ENCODE measurements at regions not wholly inside any gene's neighbourhood (a gene's known extent, or its start where the extent isn't known, plus 50 kb on each side); places are given as distances from the start of the nearest gene placed in this dataset.

- DNase-seq = no peak
- H3K9me3 ChIP-seq (replicated peaks in 1 of 3) = no peaks in the 10 kb centered on the region
- TF ChIP-seq POLR2A (IDR thresholded peaks at IDR 0.05) (no peak), CTCF (IDR thresholded peaks at IDR 0.05) (no peak)
- H3K27ac ChIP-seq = no peak overlapping the region
- WGBS, 4 donors = 60 to 72% (median 67%) methylated on average over 4 of the region's 4 CpGs
- no peaks in the 10 kb centered on the region for H3K36me3 ChIP-seq (replicated peaks in 1 of 2)
- H3K4me1 ChIP-seq (replicated peaks in 1 of 2) = no peaks in the 10 kb centered on the region
- H3K4me3 ChIP-seq = no peak overlapping the region
- no peaks in the 10 kb centered on the region for H3K27me3 ChIP-seq
- intact Hi-C loops (cut with DNase I) = no loop called here
Measured at GRCh38 chr2:62589691-62590356, 83.8 kb upstream of the TMEM17 start.

GRCh38 chr2:62587592-62587991, 81.6 kb upstream of the TMEM17 start:
- no peak for DNase-seq
- WGBS, 4 donors = 70 to 81% (median 71%) methylated on average over 2 to 3 of the region's 3 CpGs
- no peaks in the 10 kb centered on the region for H3K36me3 ChIP-seq (replicated peaks in 1 of 2)
- no peak for TF ChIP-seq POLR2A (IDR thresholded peaks at IDR 0.05)
- TF ChIP-seq CTCF (IDR thresholded peaks at IDR 0.05) = no peak
- no peaks in the 10 kb centered on the region for H3K4me1 ChIP-seq (replicated peaks in 1 of 2)
- H3K27me3 ChIP-seq = no peaks in the 10 kb centered on the region
- no peak overlapping the region for H3K4me3 ChIP-seq
- no peaks in the 10 kb centered on the region for H3K9me3 ChIP-seq (replicated peaks in 1 of 3)
- H3K27ac ChIP-seq = no peak overlapping the region
- intact Hi-C loops (cut with DNase I) = no loop called here

DNA sequence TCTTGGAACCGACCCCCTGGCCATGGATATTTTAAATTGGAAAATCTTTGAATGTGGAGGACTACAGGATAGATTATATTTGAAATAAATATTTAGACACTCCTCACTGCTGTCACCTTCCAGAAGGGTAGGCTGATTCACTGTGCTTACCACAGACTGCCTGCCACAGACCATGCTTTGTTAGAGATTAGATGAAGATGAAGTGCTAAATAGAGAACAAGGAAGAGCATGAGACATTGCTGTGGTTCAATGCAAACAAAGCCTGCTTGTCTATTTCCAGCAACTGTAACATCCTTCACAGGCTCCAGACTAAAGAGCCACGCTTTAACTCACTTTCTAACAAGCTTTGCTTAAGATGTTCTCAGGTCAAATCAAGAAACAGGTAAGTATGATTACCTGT, 81.0 kb upstream of the TMEM17 start:
- H3K36me3 ChIP-seq (replicated peaks in 1 of 2) = no peaks in the 10 kb centered on the region
- intact Hi-C loops (cut with DNase I) = no loop called here
- TF ChIP-seq CTCF (IDR thresholded peaks at IDR 0.05) (no peak), POLR2A (IDR thresholded peaks at IDR 0.05) (no peak)
- H3K4me1 ChIP-seq (replicated peaks in 1 of 2) = no peaks in the 10 kb centered on the region
- H3K9me3 ChIP-seq (replicated peaks in 1 of 3) = no peaks in the 10 kb centered on the region
- H3K27me3 ChIP-seq = no peaks in the 10 kb centered on the region
- H3K4me3 ChIP-seq = no peak overlapping the region
- no peak for DNase-seq
- 86 to 97% (median 91%) methylated on average over 2 of the region's 2 CpGs for WGBS, 4 donors
- no peak overlapping the region for H3K27ac ChIP-seq

- Histone ChIP-seq H3K9me3 (replicated peaks in 1 of 3) (no peaks in the 10 kb centered on the region), H3K36me3 (replicated peaks in 1 of 2) (no peaks in the 10 kb centered on the region), H3K4me1 (replicated peaks in 1 of 2) (peaks cover 0 to 14% of the 10 kb centered on the region in 2 donors), H3K4me3 (no peak overlapping the region), H3K27ac (peak overlapping the region in 1 of 5 donors; percentile 56), H3K27me3 (no peaks in the 10 kb centered on the region)
- intact Hi-C loops (cut with DNase I) = no loop called here
- 78 to 85% (median 81%) methylated on average over 7 of the region's 7 CpGs for WGBS, 4 donors
- no peak for TF ChIP-seq POLR2A (IDR thresholded peaks at IDR 0.05)
- no peak for TF ChIP-seq CTCF (IDR thresholded peaks at IDR 0.05)
- DNase-seq = no peak
Measured at GRCh38 chr2:62578803-62579640, 73.0 kb upstream of the TMEM17 start.

Measured in adrenal gland (tissue), 9 donors.